HEK293 (cell line): ENCODE measurements at regions not wholly inside any gene's neighbourhood (a gene's known extent, or its start where the extent isn't known, plus 50 kb on each side); places are given as distances from the start of the nearest gene placed in this dataset.

Experiments used
- CTCF ChIA-PET: fragments of 350-600 bp; formaldehyde crosslinking; extraction: SDS; loops from one replicate; lab custom pipeline; 2021; ENCODE audit warnings: antibody characterized with exemption; lab: Yijun Ruan, JAX
- POLR2A ChIA-PET: fragments of 300-600 bp; formaldehyde crosslinking; extraction: SDS; loops from one replicate; lab custom pipeline; 2020; ENCODE audit warnings: antibody characterized with exemption, inconsistent platforms; lab: Yijun Ruan, JAX
- H3K27ac ChIP-seq: fragments of 200-500 bp; sonication (Bioruptor generic); 2 replicates; pipeline ENCODE4 v1.5.1; 2014; ENCODE audit warnings: low read depth, low read length, control low read depth, inconsistent platforms; ENCODE audit errors: extremely low read depth
- H3K36me3 ChIP-seq, 2 experiments: fragments of 200-500 bp in 1 of 2; sonication (Bioruptor generic) in 1 of 2; 1 replicate in 1 of 2; 2 replicates in 1 of 2; pipeline ENCODE4 v1.5.1; 2014 to 2017; ENCODE audit warnings: inconsistent platforms in 2 of 2, low read length in 2 of 2; ENCODE audit not compliant: control insufficient read depth in 2 of 2, insufficient read depth in 1 of 2
- H3K4me1 ChIP-seq: fragments of 200-500 bp; sonication (Bioruptor generic); 2 replicates; pipeline ENCODE4 v1.5.1; 2014; ENCODE audit warnings: mild to moderate bottlenecking, low read length, inconsistent platforms; ENCODE audit not compliant: control insufficient read depth, insufficient read depth
- H3K4me3 ChIP-seq: 2 replicates; pipeline ENCODE4 v1.5.1; 2011; ENCODE audit warnings: low read depth, mild to moderate bottlenecking, control low read depth, low read length, moderate library complexity
- H3K9me3 ChIP-seq: fragments of 200-500 bp; sonication (Bioruptor generic); 2 replicates; pipeline ENCODE4 v1.5.1; 2014; ENCODE audit warnings: low read depth, low read length, inconsistent platforms; ENCODE audit not compliant: control insufficient read depth, insufficient read depth
- ATF2 ChIP-seq: fragments of 450-650 bp; formaldehyde crosslinking; IDR thresholded peaks from 2 replicates; pipeline ENCODE4 v1.5.1; 2016; ENCODE audit warnings: missing biosample characterization, missing genetic modification characterization, low read depth
- FEZF1 ChIP-seq: fragments of 450-650 bp; formaldehyde crosslinking; IDR thresholded peaks from 2 replicates; pipeline ENCODE4 v1.5.1; 2016; ENCODE audit warnings: missing biosample characterization, missing genetic modification characterization
- HOXC10 ChIP-seq: sonication (generic); formaldehyde crosslinking; IDR thresholded peaks from 2 replicates; pipeline ENCODE4 v1.8.1; 2023; ENCODE audit warnings: mild to moderate bottlenecking, missing genetic modification reagents
- HOXD13 ChIP-seq: sonication (generic); formaldehyde crosslinking; IDR thresholded peaks from 2 replicates; pipeline ENCODE4 v1.8.0; 2022; ENCODE audit warnings: missing genetic modification reagents, borderline replicate concordance
- KLF8 ChIP-seq: fragments of 450-650 bp; formaldehyde crosslinking; IDR thresholded peaks from 2 replicates; pipeline ENCODE4 v1.5.1; 2016; ENCODE audit warnings: missing biosample characterization, missing genetic modification characterization
- MYNN ChIP-seq: fragments of 450-650 bp; formaldehyde crosslinking; IDR thresholded peaks from 2 replicates; pipeline ENCODE4 v1.5.1; 2016; ENCODE audit warnings: missing biosample characterization, missing genetic modification characterization, borderline replicate concordance
- MZF1 ChIP-seq: fragments of 450-650 bp; formaldehyde crosslinking; IDR thresholded peaks from 2 replicates; pipeline ENCODE4 v1.5.1; 2017; ENCODE audit warnings: missing biosample characterization, missing genetic modification characterization, borderline replicate concordance
- OSR2 ChIP-seq: fragments of 450-650 bp; formaldehyde crosslinking; IDR thresholded peaks from 2 replicates; pipeline ENCODE4 v1.5.1; 2016; ENCODE audit warnings: missing biosample characterization, missing genetic modification characterization
- TCF7L2 ChIP-seq: IDR thresholded peaks from 2 replicates; pipeline ENCODE4 v1.6.1; 2011; ENCODE audit warnings: low read depth, mild to moderate bottlenecking, inconsistent platforms, low read length, moderate library complexity, borderline replicate concordance
- ZFP3 ChIP-seq: fragments of 450-650 bp; formaldehyde crosslinking; IDR thresholded peaks from 2 replicates; pipeline ENCODE4 v1.5.1; 2016; ENCODE audit warnings: low read depth, missing biosample characterization, missing genetic modification characterization
- ZFP37 ChIP-seq: fragments of 450-650 bp; formaldehyde crosslinking; IDR thresholded peaks from 2 replicates; pipeline ENCODE4 v1.5.1; 2016; ENCODE audit warnings: missing biosample characterization, missing genetic modification characterization
- ZNF114 ChIP-seq: fragments of 450-650 bp; formaldehyde crosslinking; IDR thresholded peaks from 2 replicates; pipeline ENCODE4 v1.5.0; 2017; ENCODE audit warnings: missing biosample characterization, missing genetic modification characterization
- ZNF132 ChIP-seq: fragments of 450-650 bp; formaldehyde crosslinking; IDR thresholded peaks from 2 replicates; pipeline ENCODE4 v1.5.1; 2017; ENCODE audit warnings: missing biosample characterization, missing genetic modification characterization, borderline replicate concordance
- ZNF148 ChIP-seq: fragments of 450-650 bp; formaldehyde crosslinking; IDR thresholded peaks from 2 replicates; pipeline ENCODE4 v1.5.0; 2017; ENCODE audit warnings: missing biosample characterization, missing genetic modification characterization, borderline replicate concordance
- ZNF157 ChIP-seq: fragments of 450-650 bp; formaldehyde crosslinking; IDR thresholded peaks from 2 replicates; pipeline ENCODE4 v1.5.1; 2016; ENCODE audit warnings: missing biosample characterization, missing genetic modification characterization
- ZNF211 ChIP-seq: fragments of 450-650 bp; formaldehyde crosslinking; IDR thresholded peaks from 2 replicates; pipeline ENCODE4 v1.5.1; 2016; ENCODE audit warnings: low read depth, missing biosample characterization, missing genetic modification characterization
- ZNF292 ChIP-seq: fragments of 450-650 bp; formaldehyde crosslinking; IDR thresholded peaks from 2 replicates; pipeline ENCODE4 v1.5.1; 2016; ENCODE audit warnings: low read depth, missing biosample characterization, missing genetic modification characterization, borderline replicate concordance
- ZNF302 ChIP-seq: fragments of 450-650 bp; formaldehyde crosslinking; IDR thresholded peaks from 2 replicates; pipeline ENCODE4 v1.5.1; 2016; ENCODE audit warnings: missing biosample characterization, missing genetic modification characterization, low read depth
- ZNF311 ChIP-seq: fragments of 450-650 bp; formaldehyde crosslinking; IDR thresholded peaks from 2 replicates; pipeline ENCODE4 v1.5.1; 2017; ENCODE audit warnings: missing biosample characterization, missing genetic modification characterization, borderline replicate concordance
- ZNF510 ChIP-seq: fragments of 450-650 bp; formaldehyde crosslinking; IDR thresholded peaks from 2 replicates; pipeline ENCODE4 v1.5.1; 2018; ENCODE audit warnings: mild to moderate bottlenecking, missing genetic modification characterization, missing biosample characterization; ENCODE audit not compliant: insufficient replicate concordance
- ZNF529 ChIP-seq: fragments of 450-650 bp; formaldehyde crosslinking; IDR thresholded peaks from 2 replicates; pipeline ENCODE4 v1.5.1; 2017; ENCODE audit warnings: missing genetic modification characterization, missing biosample characterization; ENCODE audit not compliant: insufficient replicate concordance
- ZNF549 ChIP-seq: fragments of 450-650 bp; IDR thresholded peaks from 2 replicates; pipeline ENCODE4 v1.5.1; 2018; ENCODE audit warnings: missing biosample characterization, missing genetic modification characterization, mild to moderate bottlenecking, inconsistent platforms, moderate library complexity
- ZNF585B ChIP-seq: fragments of 450-650 bp; formaldehyde crosslinking; IDR thresholded peaks from 2 replicates; pipeline ENCODE4 v1.5.1; 2016; ENCODE audit warnings: missing biosample characterization, missing genetic modification characterization
- ZNF596 ChIP-seq: fragments of 450-650 bp; IDR thresholded peaks from 2 replicates; pipeline ENCODE4 v1.5.0; 2018; ENCODE audit warnings: missing biosample characterization, mild to moderate bottlenecking, missing genetic modification characterization, moderate library complexity
- ZNF747 ChIP-seq: fragments of 450-650 bp; formaldehyde crosslinking; IDR thresholded peaks from 2 replicates; pipeline ENCODE4 v1.5.1; 2016; ENCODE audit warnings: missing biosample characterization, missing genetic modification characterization
- ZNF768 ChIP-seq: fragments of 450-650 bp; formaldehyde crosslinking; IDR thresholded peaks from 2 replicates; pipeline ENCODE4 v1.5.1; 2018; ENCODE audit warnings: missing biosample characterization, mild to moderate bottlenecking, missing genetic modification characterization
- ZNF830 ChIP-seq: fragments of 450-650 bp; IDR thresholded peaks from 2 replicates; pipeline ENCODE4 v1.5.0; 2018; ENCODE audit warnings: missing biosample characterization, missing genetic modification characterization, low read depth, mild to moderate bottlenecking, moderate library complexity
- ZNF843 ChIP-seq: fragments of 450-650 bp; formaldehyde crosslinking; IDR thresholded peaks from 2 replicates; pipeline ENCODE4 v1.5.1; 2016; ENCODE audit warnings: missing biosample characterization, missing genetic modification characterization
- ZSCAN4 ChIP-seq: fragments of 450-650 bp; formaldehyde crosslinking; IDR thresholded peaks from 2 replicates; pipeline ENCODE4 v1.5.1; 2017; ENCODE audit warnings: missing biosample characterization, missing genetic modification characterization
- ZXDB ChIP-seq: fragments of 450-650 bp; formaldehyde crosslinking; IDR thresholded peaks from 2 replicates; pipeline ENCODE4 v1.5.1; 2016; ENCODE audit warnings: missing biosample characterization, missing genetic modification characterization

GRCh38 chr18:41720226-41720625, 234.8 kb upstream of the PIK3C3 start:
- ChIA-PET POLR2A (no interaction called here), CTCF (no interaction called here)
- Histone ChIP-seq H3K4me1 (peaks cover 5% of the 10 kb centered on the region), H3K36me3 (no peaks in the 10 kb centered on the region), H3K9me3 (no peaks in the 10 kb centered on the region), H3K4me3 (no peak overlapping the region), H3K27ac (no peak overlapping the region)
- TF ChIP-seq ZNF596 (tag by site-specific recombination) (no peak), ZFP3 (no peak)

- H3K36me3 ChIP-seq: no peaks in the 10 kb centered on the region
- peaks cover 8% of the 10 kb centered on the region for H3K4me1 ChIP-seq
- H3K4me3 ChIP-seq: no peak overlapping the region
- no peak overlapping the region for H3K27ac ChIP-seq
- H3K9me3 ChIP-seq: no peaks in the 10 kb centered on the region
- TF ChIP-seq ZNF510 (tag by site-specific recombination) (no peak), KLF8 (tag by site-specific recombination) (no peak), OSR2 (tag by site-specific recombination) (no peak), ZNF529 (tag by site-specific recombination) (no peak), ZNF132 (no peak), ZNF114 (no peak), ZNF768 (tag by site-specific recombination) (no peak)
- ChIA-PET POLR2A (no interaction called here), CTCF (no interaction called here)
Measured at GRCh38 chr18:41719808-41720207, 235.2 kb upstream of the PIK3C3 start.

- Histone ChIP-seq H3K9me3 (no peaks in the 10 kb centered on the region), H3K36me3 (no peaks in the 10 kb centered on the region), H3K27ac (no peak overlapping the region), H3K4me1 (peaks cover 16% of the 10 kb centered on the region), H3K4me3 (no peak overlapping the region)
- POLR2A ChIA-PET: no interaction called here
- CTCF ChIA-PET: no interaction called here
- no peak for TF ChIP-seq MYNN
- peak; percentile 86 for TF ChIP-seq ZXDB (tag by site-specific recombination)
- peak; percentile 95 for TF ChIP-seq TCF7L2
- TF ChIP-seq ZNF830: no peak
- TF ChIP-seq ZNF302: no peak
- peak; percentile 86 for TF ChIP-seq ZNF843 (tag by site-specific recombination)
- no peak for TF ChIP-seq ZSCAN4 (tag by site-specific recombination)
- peak; percentile 85 for TF ChIP-seq ZFP37 (tag by site-specific recombination)
- no peak for TF ChIP-seq ZNF747 (tag by site-specific recombination)
- no peak for TF ChIP-seq ZNF157 (tag by site-specific recombination)
- TF ChIP-seq ZNF549 (tag by site-specific recombination): no peak
- no peak for TF ChIP-seq ZNF292
- no peak for TF ChIP-seq ATF2
- no peak for TF ChIP-seq ZNF311 (tag by site-specific recombination)
- TF ChIP-seq FEZF1 (tag by site-specific recombination): peak; percentile 93
- TF ChIP-seq ZNF211: no peak
- no peak for TF ChIP-seq MZF1 (tag by site-specific recombination)
- no peak for TF ChIP-seq HOXC10
- TF ChIP-seq ZNF585B (tag by site-specific recombination): no peak
- TF ChIP-seq KLF8 (tag by site-specific recombination): no peak
- no peak for TF ChIP-seq HOXD13 (CRISPR knock-in tag)
- no peak for TF ChIP-seq ZNF148 (tag by site-specific recombination)
Measured at GRCh38 chr18:41714872-41715271, 240.2 kb upstream of the PIK3C3 start.
